Chondrocyte (in vitro differentiated cells): ENCODE measurements at regions not wholly inside any gene's neighbourhood (a gene's known extent, or its start where the extent isn't known, plus 50 kb on each side); places are given as distances from the start of the nearest gene placed in this dataset.

Experiments used
- DNase-seq: peaks from one replicate; pipeline ENCODE4 v3.0.0; 2021; ENCODE audit warnings: mixed read lengths, low spot score
- H3K27ac Mint-ChIP-seq: one replicate; pipeline ENCODE4 v1.8.0; 2021; ENCODE audit warnings: mild to moderate bottlenecking, moderate library complexity, mixed read lengths; ENCODE audit not compliant: unreplicated experiment
- H3K27me3 Mint-ChIP-seq: 2 replicates; pipeline ENCODE4 v1.8.0; 2021; ENCODE audit warnings: low read depth, mixed read lengths
- H3K36me3 Mint-ChIP-seq: 2 replicates; pipeline ENCODE4 v1.8.0; 2021; ENCODE audit warnings: low read depth, mixed read lengths
- H3K4me1 Mint-ChIP-seq: 2 replicates; pipeline ENCODE4 v1.8.0; 2021; ENCODE audit warnings: low read depth, mild to moderate bottlenecking, mixed read lengths
- H3K4me3 Mint-ChIP-seq: one replicate; pipeline ENCODE4 v1.8.0; 2021; ENCODE audit warnings: mild to moderate bottlenecking, moderate library complexity, mixed read lengths; ENCODE audit not compliant: unreplicated experiment
- H3K9me3 Mint-ChIP-seq: 2 replicates; pipeline ENCODE4 v1.8.0; 2021; ENCODE audit warnings: low read depth, mixed read lengths
- CTCF ChIP-seq: fragments of 200-600 bp; sonication (generic); IDR thresholded peaks from 2 replicates; pipeline ENCODE4 v1.5.0; 2021; ENCODE audit warnings: antibody characterized with exemption, mild to moderate bottlenecking, moderate library complexity

GRCh38 chr13:90830782-90831181, 516.7 kb upstream of the MIR17HG start:
- Mint-ChIP-seq H3K27ac (no peak overlapping the region), H3K4me3 (no peak overlapping the region), H3K27me3 (no peaks in the 10 kb centered on the region), H3K9me3 (peaks cover 5% of the 10 kb centered on the region), H3K4me1 (no peaks in the 10 kb centered on the region), H3K36me3 (no peaks in the 10 kb centered on the region)
- no peak for DNase-seq
- TF ChIP-seq CTCF = no peak

GRCh38 chr13:90833951-90834350, 513.5 kb upstream of the MIR17HG start:
- Mint-ChIP-seq H3K4me3 (no peak overlapping the region), H3K9me3 (peaks cover 3% of the 10 kb centered on the region)

GRCh38 chr13:90834700-90835099, 512.8 kb upstream of the MIR17HG start:
- Mint-ChIP-seq H3K36me3 (no peaks in the 10 kb centered on the region), H3K4me1 (no peaks in the 10 kb centered on the region), H3K9me3 (peaks cover 3% of the 10 kb centered on the region), H3K27ac (no peak overlapping the region), H3K4me3 (no peak overlapping the region), H3K27me3 (no peaks in the 10 kb centered on the region)
- no peak for TF ChIP-seq CTCF
- DNase-seq = no peak

More at GRCh38 chr13:90833951-90834350, 513.5 kb upstream of the MIR17HG start:
- no peak for TF ChIP-seq CTCF
- Mint-ChIP-seq H3K27ac (no peak overlapping the region), H3K27me3 (no peaks in the 10 kb centered on the region), H3K36me3 (no peaks in the 10 kb centered on the region), H3K4me1 (no peaks in the 10 kb centered on the region)
- DNase-seq = no peak

- no peak overlapping the region for H3K4me3 Mint-ChIP-seq
- H3K4me1 Mint-ChIP-seq = no peaks in the 10 kb centered on the region
- no peak for TF ChIP-seq CTCF
- H3K9me3 Mint-ChIP-seq = peaks cover 3% of the 10 kb centered on the region
- no peak for DNase-seq
- H3K27me3 Mint-ChIP-seq = no peaks in the 10 kb centered on the region
- no peaks in the 10 kb centered on the region for H3K36me3 Mint-ChIP-seq
- H3K27ac Mint-ChIP-seq = no peak overlapping the region
Observed at GRCh38 chr13:90835826-90836225, 511.7 kb upstream of the MIR17HG start.

GRCh38 chr13:90838317-90838960, 509.0 kb upstream of the MIR17HG start:
- Mint-ChIP-seq H3K9me3 (peaks cover 3% of the 10 kb centered on the region), H3K4me1 (no peaks in the 10 kb centered on the region), H3K4me3 (no peak overlapping the region), H3K27ac (no peak overlapping the region), H3K36me3 (no peaks in the 10 kb centered on the region), H3K27me3 (no peaks in the 10 kb centered on the region)
- DNase-seq = no peak
- TF ChIP-seq CTCF = no peak
